GM12865 (cell line): ENCODE measurements at regions not wholly inside any gene's neighbourhood (a gene's known extent, or its start where the extent isn't known, plus 50 kb on each side); places are given as distances from the start of the nearest gene placed in this dataset.

Experiments
- DNase-seq: peaks from one replicate; pipeline ENCODE4 v3.0.0; 2010; ENCODE audit warnings: low read depth
- H3K4me3 ChIP-seq: 2 replicates; pipeline ENCODE4 v1.5.1; 2011; ENCODE audit warnings: mild to moderate bottlenecking, low read depth, low read length, control low read depth
- TF ChIP-seq, protein P1 (sequence below): IDR thresholded peaks from 2 replicates; pipeline ENCODE4 v1.5.1; 2011; ENCODE audit warnings: low read length, control low read depth, low read depth, inconsistent platforms; ENCODE audit not compliant: insufficient read depth; ENCODE audit errors: missing control alignments

GRCh38 chr6:125656287-125656870 lies 93.1 kb upstream of the HEY2 start:
- no peak overlapping the region for H3K4me3 ChIP-seq
- TF ChIP-seq, protein P1, sequence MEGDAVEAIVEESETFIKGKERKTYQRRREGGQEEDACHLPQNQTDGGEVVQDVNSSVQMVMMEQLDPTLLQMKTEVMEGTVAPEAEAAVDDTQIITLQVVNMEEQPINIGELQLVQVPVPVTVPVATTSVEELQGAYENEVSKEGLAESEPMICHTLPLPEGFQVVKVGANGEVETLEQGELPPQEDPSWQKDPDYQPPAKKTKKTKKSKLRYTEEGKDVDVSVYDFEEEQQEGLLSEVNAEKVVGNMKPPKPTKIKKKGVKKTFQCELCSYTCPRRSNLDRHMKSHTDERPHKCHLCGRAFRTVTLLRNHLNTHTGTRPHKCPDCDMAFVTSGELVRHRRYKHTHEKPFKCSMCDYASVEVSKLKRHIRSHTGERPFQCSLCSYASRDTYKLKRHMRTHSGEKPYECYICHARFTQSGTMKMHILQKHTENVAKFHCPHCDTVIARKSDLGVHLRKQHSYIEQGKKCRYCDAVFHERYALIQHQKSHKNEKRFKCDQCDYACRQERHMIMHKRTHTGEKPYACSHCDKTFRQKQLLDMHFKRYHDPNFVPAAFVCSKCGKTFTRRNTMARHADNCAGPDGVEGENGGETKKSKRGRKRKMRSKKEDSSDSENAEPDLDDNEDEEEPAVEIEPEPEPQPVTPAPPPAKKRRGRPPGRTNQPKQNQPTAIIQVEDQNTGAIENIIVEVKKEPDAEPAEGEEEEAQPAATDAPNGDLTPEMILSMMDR = no peak
- no peak for DNase-seq

DNA sequence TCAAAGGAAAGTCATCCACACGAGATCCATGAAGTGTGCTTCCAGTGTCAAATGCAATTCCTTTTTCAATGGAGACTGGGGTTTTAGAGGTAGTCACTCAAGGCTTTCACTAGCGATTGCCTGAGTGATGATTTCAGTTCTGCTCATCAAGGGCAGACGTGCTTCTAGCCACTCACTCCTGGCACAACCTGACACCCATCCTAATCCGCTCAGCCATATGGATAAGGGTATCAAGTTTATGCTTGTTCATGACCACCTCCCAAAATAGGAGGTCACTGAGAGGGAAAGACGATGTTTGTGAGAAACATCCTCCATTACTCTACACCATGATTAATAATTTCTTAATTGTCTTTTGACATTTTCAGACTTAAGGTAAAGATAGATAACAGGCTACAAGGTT lies 91.3 kb upstream of the HEY2 start:
- no peak for DNase-seq
- no peak overlapping the region for H3K4me3 ChIP-seq
- TF ChIP-seq, protein P1 = no peak

DNA sequence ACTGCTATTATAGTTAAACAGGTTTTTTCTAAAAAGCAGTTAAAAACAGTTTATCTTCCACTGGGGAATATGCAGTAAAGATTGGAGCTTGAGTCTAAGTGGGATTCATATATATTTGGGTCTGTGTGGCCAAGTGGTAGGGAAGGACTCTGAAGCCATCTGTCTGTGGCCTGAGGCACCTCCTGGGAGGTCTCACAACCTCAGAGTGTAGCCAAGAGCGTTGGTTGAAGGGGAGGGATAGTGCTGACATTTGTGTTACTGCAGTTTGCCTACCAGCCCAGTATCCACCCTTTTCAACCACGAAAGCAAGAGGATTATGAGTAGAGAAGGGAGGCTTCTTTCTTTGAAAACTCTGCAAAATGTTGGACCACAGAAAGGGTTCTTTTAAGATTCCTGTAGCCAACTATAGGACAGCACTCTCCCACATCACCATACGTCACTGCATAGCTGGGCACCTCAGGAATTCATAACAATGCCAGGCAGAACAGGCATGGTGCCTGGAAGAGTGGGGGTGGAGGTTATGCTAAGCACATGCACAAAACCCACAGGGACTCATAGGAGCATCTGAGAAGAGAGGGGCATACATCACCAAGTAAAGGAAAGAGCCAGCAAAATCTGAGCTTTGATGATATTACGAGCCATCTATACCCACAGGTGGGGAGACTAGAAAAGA lies 90.5 kb upstream of the HEY2 start:
- TF ChIP-seq, protein P1 = no peak
- DNase-seq = no peak
- H3K4me3 ChIP-seq = no peak overlapping the region

GRCh38 chr6:125659887-125660286 lies 89.5 kb upstream of the HEY2 start:
- H3K4me3 ChIP-seq = no peak overlapping the region
- DNase-seq = no peak
- TF ChIP-seq, protein P1 = no peak

DNA sequence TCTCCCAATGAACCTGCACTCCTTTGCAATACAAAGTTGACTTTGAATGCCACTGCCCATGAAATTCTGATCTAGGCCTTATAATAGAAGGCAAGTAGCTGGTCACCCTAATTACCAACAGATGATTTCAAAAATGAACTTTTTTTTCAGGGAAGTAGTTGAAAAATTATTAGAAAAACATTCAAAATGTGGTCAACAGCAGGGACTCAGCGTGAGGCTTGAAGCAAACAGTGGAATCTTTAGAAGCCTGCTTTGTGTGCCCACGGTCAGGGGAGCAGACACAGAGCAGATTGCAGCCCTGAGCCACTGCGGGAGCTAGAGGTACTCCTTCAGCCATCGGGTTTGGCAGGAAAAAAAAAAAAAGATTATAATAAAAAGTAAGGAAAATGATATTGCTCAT lies 87.1 kb upstream of the HEY2 start:
- TF ChIP-seq, protein P1 = no peak
- no peak overlapping the region for H3K4me3 ChIP-seq
- no peak for DNase-seq

- no peak overlapping the region for H3K4me3 ChIP-seq
- TF ChIP-seq, protein P1 = no peak
- no peak for DNase-seq
These were observed 84.1 kb upstream of the HEY2 start for GRCh38 chr6:125665295-125665814.

- TF ChIP-seq, protein P1 = no peak
- H3K4me3 ChIP-seq = no peak overlapping the region
- no peak for DNase-seq
These were observed 82.1 kb upstream of the HEY2 start for GRCh38 chr6:125667326-125667725.
